Neutrophil (primary cell): ENCODE measurements at regions not wholly inside any gene's neighbourhood (a gene's known extent, or its start where the extent isn't known, plus 50 kb on each side); places are given as distances from the start of the nearest gene placed in this dataset.

Source experiments
- H3K27ac ChIP-seq: fragments of 200-600 bp; sonication (generic); 2 replicates; pipeline ENCODE4 v1.5.1; 2016; ENCODE audit warnings: mild to moderate bottlenecking, moderate library complexity
- H3K27me3 ChIP-seq: fragments of 200-600 bp; sonication (generic); 2 replicates; pipeline ENCODE4 v1.6.0; 2016; ENCODE audit warnings: mild to moderate bottlenecking
- H3K36me3 ChIP-seq: fragments of 200-600 bp; sonication (generic); 2 replicates; pipeline ENCODE4 v1.5.1; 2017
- H3K4me1 ChIP-seq, 2 experiments: fragments of 200-600 bp in 1 of 2; sonication (generic) in 1 of 2; 1 replicate in 1 of 2; 2 replicates in 1 of 2; pipeline versions ENCODE4 v1.5.1 to v1.6.1; 2013 to 2016; ENCODE audit warnings: low read depth in 1 of 2, low read length in 1 of 2, mild to moderate bottlenecking in 1 of 2, moderate library complexity in 1 of 2; ENCODE audit not compliant: control insufficient read depth in 1 of 2, insufficient read depth in 1 of 2
- H3K4me3 ChIP-seq, 2 experiments: fragments of 200-600 bp in 1 of 2; sonication (generic) in 1 of 2; 1 replicate in 1 of 2; 2 replicates in 1 of 2; pipeline ENCODE4 v1.5.1; 2013 to 2016; ENCODE audit warnings: low read depth in 1 of 2, low read length in 1 of 2, mild to moderate bottlenecking in 1 of 2, moderate library complexity in 1 of 2
- H3K9me3 ChIP-seq: fragments of 200-600 bp; sonication (generic); 2 replicates; pipeline ENCODE4 v1.5.1; 2016
- TF ChIP-seq, protein P1 (sequence below): fragments of 200-600 bp; sonication (generic); IDR thresholded peaks from 2 replicates; pipeline ENCODE4 v1.5.1; 2016; ENCODE audit warnings: antibody characterized with exemption

DNA sequence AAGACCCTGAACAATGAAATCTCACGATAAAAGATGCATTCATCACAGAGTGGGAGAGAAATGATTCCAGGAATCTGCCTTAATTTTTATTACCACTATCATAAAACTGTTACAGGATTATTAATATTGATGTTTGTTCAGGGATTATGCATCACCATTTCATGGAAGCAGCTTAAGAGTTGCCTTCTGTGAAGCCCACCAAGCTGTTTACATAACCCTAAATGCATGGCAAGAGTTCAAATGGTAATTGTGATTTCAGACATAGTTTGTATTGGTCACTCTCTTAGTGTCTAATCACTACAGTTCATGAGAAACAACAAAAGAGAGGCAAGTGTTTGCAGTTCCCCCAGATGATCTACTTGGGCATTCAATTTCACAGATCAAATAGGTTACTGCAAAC lies 527.7 kb downstream of the RPS29 start:
- no peaks in the 10 kb centered on the region for H3K36me3 ChIP-seq
- TF ChIP-seq, protein P1, sequence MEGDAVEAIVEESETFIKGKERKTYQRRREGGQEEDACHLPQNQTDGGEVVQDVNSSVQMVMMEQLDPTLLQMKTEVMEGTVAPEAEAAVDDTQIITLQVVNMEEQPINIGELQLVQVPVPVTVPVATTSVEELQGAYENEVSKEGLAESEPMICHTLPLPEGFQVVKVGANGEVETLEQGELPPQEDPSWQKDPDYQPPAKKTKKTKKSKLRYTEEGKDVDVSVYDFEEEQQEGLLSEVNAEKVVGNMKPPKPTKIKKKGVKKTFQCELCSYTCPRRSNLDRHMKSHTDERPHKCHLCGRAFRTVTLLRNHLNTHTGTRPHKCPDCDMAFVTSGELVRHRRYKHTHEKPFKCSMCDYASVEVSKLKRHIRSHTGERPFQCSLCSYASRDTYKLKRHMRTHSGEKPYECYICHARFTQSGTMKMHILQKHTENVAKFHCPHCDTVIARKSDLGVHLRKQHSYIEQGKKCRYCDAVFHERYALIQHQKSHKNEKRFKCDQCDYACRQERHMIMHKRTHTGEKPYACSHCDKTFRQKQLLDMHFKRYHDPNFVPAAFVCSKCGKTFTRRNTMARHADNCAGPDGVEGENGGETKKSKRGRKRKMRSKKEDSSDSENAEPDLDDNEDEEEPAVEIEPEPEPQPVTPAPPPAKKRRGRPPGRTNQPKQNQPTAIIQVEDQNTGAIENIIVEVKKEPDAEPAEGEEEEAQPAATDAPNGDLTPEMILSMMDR: no peak
- H3K4me3 ChIP-seq: no peak overlapping the region
- no peaks in the 10 kb centered on the region for H3K4me1 ChIP-seq
- no peak overlapping the region for H3K27ac ChIP-seq
- H3K9me3 ChIP-seq: no peaks in the 10 kb centered on the region
- no peaks in the 10 kb centered on the region for H3K27me3 ChIP-seq

GRCh38 chr14:49057838-49058510 lies 528.2 kb downstream of the RPS29 start:
- Histone ChIP-seq H3K36me3 (no peaks in the 10 kb centered on the region), H3K4me3 (no peak overlapping the region), H3K4me1 (no peaks in the 10 kb centered on the region), H3K9me3 (no peaks in the 10 kb centered on the region), H3K27me3 (no peaks in the 10 kb centered on the region), H3K27ac (no peak overlapping the region)
- TF ChIP-seq, protein P1: no peak

DNA sequence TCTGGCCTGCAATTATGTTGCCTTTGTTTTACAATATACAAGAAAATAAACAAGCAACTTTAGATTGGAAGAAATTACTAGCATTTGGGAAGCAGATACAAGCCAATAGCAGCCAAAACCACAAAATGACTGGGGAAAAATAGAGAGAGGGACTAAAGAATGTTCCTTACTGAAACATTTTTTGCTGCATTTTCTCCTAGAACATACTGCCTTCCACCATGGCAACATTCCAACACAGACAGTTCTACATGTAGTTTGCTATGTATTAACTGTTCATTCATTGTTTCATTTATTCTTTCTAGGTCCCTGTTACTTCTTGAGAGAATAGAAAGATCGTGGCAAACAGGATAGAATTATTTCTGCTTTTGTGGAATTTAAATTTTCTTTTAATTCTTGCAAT lies 530.2 kb downstream of the RPS29 start:
- no peak overlapping the region for H3K4me3 ChIP-seq
- TF ChIP-seq, protein P1: no peak

DNA sequence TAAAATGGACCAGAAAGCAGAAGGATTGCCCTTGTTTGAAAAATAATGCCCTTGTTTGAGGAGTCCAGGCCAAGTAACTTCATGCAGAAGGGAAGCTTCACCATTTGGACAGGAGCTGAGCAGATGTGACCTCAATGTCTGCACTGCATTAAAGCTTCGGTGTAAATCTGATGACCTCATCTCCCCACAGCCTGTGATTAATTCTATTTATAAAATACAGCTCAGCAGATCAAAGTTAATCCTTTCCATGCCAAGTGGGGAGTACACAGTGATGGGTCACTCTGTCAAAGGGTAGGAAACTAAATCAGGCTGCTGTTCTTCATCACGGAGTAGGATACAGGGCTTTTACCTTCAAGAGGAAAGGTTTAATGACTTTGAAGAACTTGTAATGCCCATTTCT lies 533.7 kb downstream of the RPS29 start:
- Histone ChIP-seq H3K27ac (no peak overlapping the region), H3K9me3 (no peaks in the 10 kb centered on the region), H3K27me3 (no peaks in the 10 kb centered on the region)

More for the DNA sequence above, 530.2 kb downstream of the RPS29 start:
- Histone ChIP-seq H3K27ac (no peak overlapping the region), H3K4me1 (no peaks in the 10 kb centered on the region), H3K9me3 (no peaks in the 10 kb centered on the region), H3K27me3 (no peaks in the 10 kb centered on the region), H3K36me3 (no peaks in the 10 kb centered on the region)

GRCh38 chr14:49051328-49052060 lies 534.7 kb downstream of the RPS29 start:
- Histone ChIP-seq H3K27ac (no peak overlapping the region), H3K36me3 (no peaks in the 10 kb centered on the region), H3K4me1 (no peaks in the 10 kb centered on the region), H3K4me3 (no peak overlapping the region), H3K27me3 (no peaks in the 10 kb centered on the region), H3K9me3 (no peaks in the 10 kb centered on the region)
- TF ChIP-seq, protein P1: no peak

More for the DNA sequence above, 533.7 kb downstream of the RPS29 start:
- no peak overlapping the region for H3K4me3 ChIP-seq
- no peaks in the 10 kb centered on the region for H3K4me1 ChIP-seq
- TF ChIP-seq, protein P1: no peak
- H3K36me3 ChIP-seq: no peaks in the 10 kb centered on the region
